GF-D8 (cell line): ENCODE measurements at regions not wholly inside any gene's neighbourhood (a gene's known extent, or its start where the extent isn't known, plus 50 kb on each side); places are given as distances from the start of the nearest gene placed in this dataset.

Source experiments
- DNase-seq: peaks from one replicate; lab custom pipeline; 2025; lab: John Stamatoyannopoulos, UW

GRCh38 chr9:81183761-81184160 is 505.6 kb downstream of the TLE1 start:
- no peak for DNase-seq

GRCh38 chr9:81182431-81182830 is 506.9 kb downstream of the TLE1 start:
- no peak for DNase-seq

GRCh38 chr9:81174023-81174422 is 515.3 kb downstream of the TLE1 start:
- DNase-seq = no peak

- DNase-seq = no peak
Observed at GRCh38 chr9:81171689-81172088, 517.7 kb downstream of the TLE1 start.

- DNase-seq = no peak
Observed at GRCh38 chr9:81162361-81162760, 527.0 kb downstream of the TLE1 start.

- no peak for DNase-seq
Observed at GRCh38 chr9:81156381-81156780, 533.0 kb downstream of the TLE1 start.

- DNase-seq = no peak
Observed at GRCh38 chr9:81150016-81150625, 539.2 kb downstream of the TLE1 start.

GRCh38 chr9:81146684-81147337 is 542.5 kb downstream of the TLE1 start:
- DNase-seq = no peak

GRCh38 chr9:81146241-81146640 is 543.1 kb downstream of the TLE1 start:
- no peak for DNase-seq

- DNase-seq = no peak
Observed at GRCh38 chr9:81145331-81145963, 543.9 kb downstream of the TLE1 start.

GRCh38 chr9:81141961-81142360 is 547.4 kb downstream of the TLE1 start:
- DNase-seq = no peak

- no peak for DNase-seq
Observed at GRCh38 chr9:81137976-81138568, 551.3 kb downstream of the TLE1 start.

- DNase-seq = no peak
Observed at GRCh38 chr9:81132796-81133195, 556.6 kb downstream of the TLE1 start.

- peak; percentile 14 for DNase-seq
Observed at GRCh38 chr9:81132318-81132717, 557.0 kb downstream of the TLE1 start.

- no peak for DNase-seq
Observed at GRCh38 chr9:81128701-81129100, 560.6 kb downstream of the TLE1 start.

- DNase-seq = peak; percentile 3
Observed at GRCh38 chr9:81125446-81126092, 563.8 kb downstream of the TLE1 start.

- no peak for DNase-seq
Observed at GRCh38 chr9:81123526-81123925, 565.8 kb downstream of the TLE1 start.

- no peak for DNase-seq
Observed at GRCh38 chr9:81122749-81123148, 566.6 kb downstream of the TLE1 start.

- no peak for DNase-seq
Observed at GRCh38 chr9:81119591-81119990, 569.8 kb downstream of the TLE1 start.

- no peak for DNase-seq
Observed at GRCh38 chr9:81118416-81118815, 570.9 kb downstream of the TLE1 start.

- no peak for DNase-seq
Observed at GRCh38 chr9:81116340-81117137, 572.8 kb downstream of the TLE1 start.
